SK-N-MC (cell line): ENCODE measurements at regions not wholly inside any gene's neighbourhood (a gene's known extent, or its start where the extent isn't known, plus 50 kb on each side); places are given as distances from the start of the nearest gene placed in this dataset.

ENCODE experiments used
- EZH2 ChIP-seq: fragments of 200-600 bp; sonication (generic); IDR thresholded peaks from one replicate; pipeline ENCODE4 v1.6.1; 2017; ENCODE audit warnings: antibody characterized with exemption
- POLR2AphosphoS5 ChIP-seq: IDR thresholded peaks from 2 replicates; pipeline ENCODE4 v1.6.1; 2012; ENCODE audit warnings: mild to moderate bottlenecking, low read depth, low read length, borderline replicate concordance

DNA sequence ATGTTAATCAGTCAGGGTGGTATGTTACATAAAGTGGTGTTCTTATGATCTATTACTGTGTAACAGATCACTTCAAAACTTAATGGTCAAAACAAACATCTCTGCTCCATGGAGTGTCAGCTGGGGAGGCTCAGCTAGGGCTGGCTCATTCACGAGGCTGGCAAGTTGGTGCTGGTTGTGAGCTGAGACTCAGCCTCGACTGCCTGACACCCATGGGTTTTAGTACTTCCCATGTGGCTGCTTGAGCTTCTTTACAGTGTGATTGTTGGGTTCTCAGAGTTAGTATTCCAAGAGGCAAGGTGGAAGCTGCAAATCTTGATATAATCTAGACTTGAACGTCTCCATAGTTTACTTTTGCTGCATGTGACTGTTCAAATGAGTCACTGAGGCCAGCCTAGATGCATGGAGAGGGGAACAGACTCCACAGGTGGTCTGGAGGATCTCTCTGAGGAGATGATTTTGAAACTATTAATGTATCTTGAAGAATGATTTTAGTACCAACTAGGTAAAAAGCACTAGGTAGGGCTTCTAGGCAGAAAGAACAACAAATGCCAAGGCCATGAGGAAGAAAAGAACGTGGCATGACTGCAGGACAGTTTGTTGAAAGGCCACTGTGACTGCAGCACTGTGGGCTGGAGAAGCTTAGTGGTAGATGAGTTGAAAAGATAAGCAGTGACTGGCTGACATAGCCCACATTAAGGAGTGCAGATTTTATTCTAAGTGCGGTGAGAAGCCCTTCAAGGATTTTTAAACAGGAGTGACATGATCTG is 281.1 kb upstream of the PROK2 start:
- TF ChIP-seq EZH2 (no peak), POLR2AphosphoS5 (no peak)
